ENCODE measurements at regions not wholly inside any gene's neighbourhood (a gene's known extent, or its start where the extent isn't known, plus 50 kb on each side); places are given as distances from the start of the nearest gene placed in this dataset.
"Not testable (repeated sequence)": the region's sequence is repeated elsewhere in the genome, so short reads cannot be mapped to it uniquely, and the experiment has no call there.

DNA sequence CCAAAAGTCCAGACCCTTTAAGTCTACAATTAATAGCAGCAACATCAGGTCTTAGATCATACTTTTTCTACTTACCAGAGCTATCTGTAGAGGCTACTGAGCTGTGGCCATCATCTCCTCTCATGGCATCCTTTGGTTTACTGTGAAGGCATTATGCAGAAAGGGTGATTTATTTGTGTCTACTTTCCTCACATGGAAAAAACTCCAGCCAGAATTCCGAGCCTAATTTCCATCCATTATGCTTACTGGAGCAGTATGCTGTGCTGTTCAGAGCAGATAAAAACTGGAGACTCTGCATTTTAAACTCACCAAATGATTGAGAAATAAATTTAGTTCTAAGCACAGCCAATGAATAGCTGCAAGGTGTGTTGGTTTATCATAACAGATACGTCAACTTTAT lies 581.8 kb downstream of the ETS1 start:
- DNase-seq, result no peak

- no peak for DNase-seq
Measured at GRCh38 chr11:127998421-127998820, 588.9 kb downstream of the ETS1 start.

DNA sequence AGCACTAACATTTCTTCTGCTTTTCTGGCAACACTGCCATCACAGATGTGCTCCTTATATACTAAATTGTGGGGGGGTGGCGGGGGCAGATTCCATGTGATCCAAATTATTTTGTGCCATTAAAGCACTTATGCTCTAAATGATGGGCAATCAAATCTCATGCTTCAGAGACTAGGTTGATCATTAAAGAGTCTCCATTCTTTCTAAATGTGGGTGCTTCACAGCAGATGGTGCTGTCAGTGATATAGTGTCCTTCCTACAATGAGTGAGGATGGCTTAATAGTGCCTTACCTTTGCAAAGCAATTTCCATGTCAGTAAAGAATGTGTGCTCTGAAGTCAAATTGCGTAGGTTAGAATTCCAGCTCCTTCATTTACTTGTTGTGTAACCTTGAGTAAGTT lies 589.8 kb downstream of the ETS1 start:
- no peak for DNase-seq

- DNase-seq, result no peak
Measured at GRCh38 chr11:127996825-127997224, 590.5 kb downstream of the ETS1 start.

DNA sequence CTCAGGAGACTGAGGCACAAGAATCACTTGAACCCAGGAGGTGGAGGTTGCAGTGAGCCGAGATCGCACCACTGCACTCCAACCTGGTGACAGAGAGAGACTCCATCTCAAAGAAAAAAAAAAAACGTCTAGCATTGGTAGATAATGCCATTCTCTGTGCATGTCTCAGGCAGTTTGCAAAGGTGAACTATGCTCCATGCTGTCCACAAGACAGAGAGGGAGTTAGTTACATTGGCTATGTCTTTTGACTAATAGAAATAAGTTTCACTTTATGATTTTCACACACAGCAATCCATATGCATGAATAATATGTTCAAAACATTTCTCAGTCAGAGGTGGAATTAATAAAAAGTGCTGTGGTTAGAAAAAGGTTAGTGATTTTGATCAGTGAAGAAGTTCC lies 591.4 kb downstream of the ETS1 start:
- no peak for DNase-seq

- DNase-seq, result no peak
Measured at GRCh38 chr11:127994736-127995135, 592.6 kb downstream of the ETS1 start.

DNA sequence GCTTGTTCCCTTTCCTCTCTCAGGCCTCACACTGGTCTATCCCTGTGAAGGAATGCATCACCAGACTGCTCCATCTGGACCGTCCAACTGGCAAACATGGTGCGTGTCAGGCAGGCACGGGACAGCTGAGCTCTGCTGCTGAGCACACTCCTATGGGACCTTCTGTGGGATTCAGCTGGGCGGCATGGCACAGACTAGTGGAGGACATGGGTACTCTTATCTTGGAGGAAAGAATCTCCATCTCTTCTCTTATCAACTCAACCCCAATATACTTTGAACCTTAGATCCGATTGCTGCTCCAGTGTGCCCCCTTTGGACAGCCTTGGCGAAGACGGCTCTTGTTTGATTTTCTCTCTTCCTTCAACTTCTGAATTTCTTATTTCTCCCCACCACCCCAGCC lies 593.6 kb downstream of the ETS1 start:
- no peak for DNase-seq

- DNase-seq, result no peak
Measured at GRCh38 chr11:127993281-127993680, 594.1 kb downstream of the ETS1 start.

DNA sequence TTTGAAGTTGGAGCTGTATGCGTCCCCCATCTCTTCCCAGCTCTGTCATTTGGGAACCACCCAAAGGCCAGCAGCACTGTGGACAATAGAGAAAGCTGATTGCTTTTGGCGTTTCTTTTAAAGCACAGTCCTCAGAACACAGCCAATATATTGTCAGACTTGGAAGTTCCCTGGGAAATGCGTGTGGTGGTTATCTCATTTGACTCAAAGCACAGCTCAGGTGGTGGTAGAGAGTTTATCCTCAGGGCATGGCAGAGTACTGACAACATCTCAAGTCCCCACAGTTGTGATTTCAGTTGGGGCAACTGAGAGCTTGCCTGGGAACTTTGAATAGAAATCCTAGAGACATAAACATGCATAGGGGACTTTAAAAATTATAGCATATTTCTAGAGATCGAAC lies 601.3 kb downstream of the ETS1 start:
- DNase-seq, result no peak

DNA sequence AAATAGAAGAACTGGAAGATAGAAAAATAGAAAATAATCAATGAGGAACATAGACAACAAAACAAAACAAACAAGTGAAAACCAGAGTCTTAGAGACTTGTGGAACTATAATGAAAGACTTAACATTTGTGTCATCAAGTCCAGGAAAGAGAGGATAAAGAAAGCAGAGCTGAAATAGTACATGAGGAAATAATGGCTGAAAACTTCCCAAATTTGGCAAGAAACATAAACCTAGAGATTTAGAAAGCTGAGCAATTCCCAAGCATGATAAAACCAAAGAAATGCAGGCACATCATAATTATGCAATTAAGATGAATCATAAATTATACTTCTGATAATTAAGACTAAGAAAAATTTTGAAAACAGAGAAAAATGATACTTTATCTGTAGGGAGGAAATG lies 614.5 kb downstream of the ETS1 start:
- DNase-seq, result no peak

DNA sequence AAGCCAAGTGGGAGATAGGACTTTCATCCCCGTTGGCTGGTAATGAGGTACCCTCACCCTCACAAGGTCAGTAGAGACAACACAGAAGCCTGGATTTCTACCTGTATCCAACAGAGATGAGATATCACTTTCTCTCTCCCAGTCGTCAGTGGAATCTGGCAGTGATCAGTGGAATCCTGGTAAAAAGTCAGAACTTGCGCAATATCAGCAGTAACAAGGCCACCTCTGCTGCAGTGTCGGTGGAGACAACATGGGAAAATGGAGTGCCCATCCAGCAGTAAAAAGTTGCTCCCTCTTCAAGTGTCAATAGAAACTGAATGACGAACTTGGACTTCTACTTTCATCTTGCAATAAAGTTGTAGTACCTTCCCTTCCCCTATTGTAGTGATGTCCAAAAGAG lies 615.9 kb downstream of the ETS1 start:
- DNase-seq, result no peak

DNA sequence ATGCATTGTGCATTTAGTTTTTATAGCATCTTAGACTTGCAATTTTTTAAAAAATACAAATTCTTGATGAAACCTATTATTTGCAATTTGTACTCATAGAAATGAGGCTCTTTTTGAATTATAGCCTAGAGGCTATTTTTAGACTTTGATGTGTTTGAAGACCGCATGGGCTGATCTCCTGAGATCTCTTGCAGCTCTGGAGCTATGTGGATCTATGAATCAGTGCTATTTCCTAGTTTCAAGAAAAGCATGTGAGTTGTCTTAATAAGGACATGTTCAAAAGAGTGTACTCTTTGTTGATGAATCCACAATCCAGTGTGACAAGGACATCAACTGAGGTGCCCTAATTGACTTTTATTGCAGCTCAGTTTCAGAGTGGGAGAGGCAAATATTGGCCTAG lies 620.5 kb downstream of the ETS1 start:
- no peak for DNase-seq

DNA sequence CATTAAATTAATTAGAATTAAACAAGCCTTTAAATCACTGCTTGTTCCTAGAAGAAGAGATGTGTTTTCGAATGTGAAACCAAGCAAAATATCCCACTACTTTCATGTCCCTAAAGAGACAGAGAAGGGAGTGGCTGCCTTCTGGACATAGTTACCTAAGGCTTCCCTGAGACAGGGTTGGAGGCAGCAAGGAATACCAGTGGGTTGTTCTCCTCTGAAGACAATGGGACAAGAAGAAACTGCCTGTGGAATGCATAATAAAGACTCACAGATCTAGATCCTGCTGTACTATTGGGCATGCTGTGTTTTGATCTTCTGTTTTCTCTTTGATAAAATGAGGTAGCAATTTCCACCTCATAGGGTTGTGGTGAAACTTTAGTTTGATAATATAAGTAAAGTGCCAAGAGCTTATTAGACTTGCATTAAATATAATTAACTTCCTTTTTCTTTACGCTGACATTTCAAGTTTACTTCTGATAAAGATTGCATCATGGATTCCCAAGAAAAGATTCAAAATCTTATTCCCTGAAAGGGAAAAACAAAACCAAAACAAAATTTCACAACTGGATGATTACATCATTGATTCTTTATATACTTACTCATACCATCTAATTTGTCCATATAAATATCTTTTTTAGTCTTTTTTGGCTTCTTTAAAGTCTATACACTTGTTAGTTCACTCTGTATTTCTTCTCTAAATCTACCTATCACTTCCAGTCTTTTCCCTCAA lies 621.3 kb downstream of the ETS1 start:
- no peak for DNase-seq

DNA sequence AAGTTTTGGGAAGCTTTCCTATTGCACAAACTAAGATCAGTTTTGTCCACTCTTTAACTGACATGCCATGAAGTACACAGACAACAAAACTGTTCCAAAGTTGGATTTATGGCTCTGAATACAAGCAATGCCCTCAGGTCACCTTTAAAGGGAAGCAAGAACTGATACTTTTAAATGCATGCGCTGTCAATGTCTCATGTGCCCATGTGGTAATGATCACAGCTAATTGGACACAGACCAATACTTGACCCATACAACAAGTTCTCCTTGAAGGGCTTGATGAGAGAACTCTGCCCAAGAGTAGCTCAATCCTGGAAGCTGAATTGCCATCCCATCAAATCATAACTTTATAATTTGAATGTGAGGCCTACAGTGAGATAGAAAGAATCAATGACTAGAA lies 624.9 kb downstream of the ETS1 start:
- DNase-seq, result no peak

DNA sequence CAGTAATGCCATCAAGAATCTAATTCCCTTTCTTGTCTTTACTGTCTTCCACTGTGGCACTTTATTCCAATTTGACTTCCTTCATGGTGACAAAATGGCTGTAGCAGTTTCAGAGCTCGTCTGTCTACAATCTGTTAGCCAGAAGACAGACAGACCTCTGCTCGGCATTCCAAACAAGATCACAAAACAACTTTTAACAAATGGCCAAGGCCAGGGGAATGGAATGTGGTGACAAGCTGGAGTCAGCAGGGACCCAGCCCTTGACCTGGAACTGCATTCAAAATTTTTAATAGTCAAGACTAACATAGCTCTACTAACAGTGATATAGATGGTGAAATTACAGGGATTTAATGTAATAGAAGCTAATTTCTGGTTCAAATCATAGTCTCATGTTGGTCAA lies 637.2 kb downstream of the ETS1 start:
- no peak for DNase-seq

GRCh38 chr11:127943763-127944162 lies 643.6 kb downstream of the ETS1 start:
- no peak for DNase-seq

DNA sequence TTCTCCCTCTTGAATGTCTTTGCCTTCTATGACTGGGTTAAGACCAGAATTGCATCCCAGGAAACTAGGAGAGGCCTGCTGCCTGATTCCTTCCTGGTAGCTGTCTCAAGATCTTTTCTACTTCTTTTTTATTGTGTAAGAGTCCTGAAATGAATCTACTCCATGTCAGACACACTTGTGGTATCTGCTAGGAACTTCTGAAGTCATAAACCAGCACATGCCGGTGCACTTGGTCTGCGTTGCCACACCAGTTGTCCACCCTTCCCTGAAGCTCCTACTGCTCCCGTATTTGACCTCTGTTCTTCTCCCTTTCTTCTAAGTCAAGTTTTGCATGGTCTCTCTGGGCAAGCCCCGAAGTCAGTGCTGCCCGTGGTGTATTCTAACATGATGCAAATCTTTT lies 644.2 kb downstream of the ETS1 start:
- no peak for DNase-seq

DNA sequence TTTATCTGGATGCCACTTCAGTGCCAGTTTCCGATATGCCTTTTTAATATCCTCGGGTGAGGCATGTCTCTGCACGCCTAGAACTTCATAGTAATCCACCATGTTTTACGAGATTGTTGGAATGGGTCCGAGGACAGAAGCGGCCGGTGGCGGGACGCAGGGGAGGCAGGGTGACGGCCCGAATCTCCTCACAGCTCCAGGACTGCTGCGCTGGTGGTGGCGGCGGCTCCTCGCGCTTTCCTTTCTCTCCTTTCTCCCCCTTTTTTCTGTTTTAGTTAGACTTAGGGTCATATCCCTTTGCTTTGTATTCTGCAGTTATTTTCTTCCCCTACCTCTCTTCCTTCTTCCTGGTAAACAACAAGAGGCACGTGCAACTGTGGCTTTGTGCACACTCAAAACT lies 645.8 kb downstream of the ETS1 start:
- DNase-seq, result not testable (repeated sequence)

GRCh38 chr11:127939000-127939399 lies 648.4 kb downstream of the ETS1 start:
- DNase-seq, result no peak

- DNase-seq, result no peak
Measured at GRCh38 chr11:127935081-127935480, 652.3 kb downstream of the ETS1 start.

GRCh38 chr11:127933961-127934360 lies 653.4 kb downstream of the ETS1 start:
- DNase-seq, result not testable (repeated sequence)

DNA sequence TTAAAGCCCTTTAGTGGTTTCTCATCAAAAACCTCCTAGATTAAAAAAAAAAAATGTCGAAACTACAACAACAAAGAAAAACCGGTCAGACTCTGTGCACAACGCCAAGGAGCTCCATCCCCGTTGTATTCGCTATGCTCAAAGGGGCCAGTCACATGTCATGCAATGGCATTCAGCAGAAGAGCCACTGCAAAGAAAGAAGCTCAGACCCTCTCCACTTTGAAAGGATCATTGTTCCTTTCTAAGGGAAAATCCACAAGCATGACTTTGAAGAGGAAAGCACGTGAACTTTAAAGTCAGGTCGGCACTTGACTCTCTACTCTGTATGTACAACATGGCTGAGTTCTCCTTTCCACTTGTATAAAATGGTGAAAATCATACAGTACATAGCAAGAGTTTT lies 655.6 kb downstream of the ETS1 start:
- DNase-seq, result no peak

GRCh38 chr11:127926721-127927120 lies 660.6 kb downstream of the ETS1 start:
- DNase-seq, result no peak

DNA sequence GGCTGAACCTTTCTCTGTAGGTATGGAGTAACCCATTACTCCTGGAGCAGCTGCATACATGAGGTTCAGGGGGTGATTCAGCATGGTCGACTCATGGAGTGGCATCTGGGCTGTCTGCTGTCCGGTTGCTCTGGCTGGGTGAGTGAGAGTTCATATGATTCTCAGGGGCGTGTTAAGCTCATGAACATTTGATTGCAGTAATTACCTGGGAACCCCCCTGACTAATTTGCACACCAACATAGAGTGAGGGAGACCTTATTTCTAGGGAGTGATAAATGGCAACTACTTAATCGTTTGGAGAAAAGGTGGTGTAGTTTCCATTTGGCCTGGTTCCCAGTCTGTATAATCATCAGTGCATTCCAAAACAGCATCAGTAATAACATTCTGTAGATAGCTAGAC lies 661.9 kb downstream of the ETS1 start:
- no peak for DNase-seq

DNA sequence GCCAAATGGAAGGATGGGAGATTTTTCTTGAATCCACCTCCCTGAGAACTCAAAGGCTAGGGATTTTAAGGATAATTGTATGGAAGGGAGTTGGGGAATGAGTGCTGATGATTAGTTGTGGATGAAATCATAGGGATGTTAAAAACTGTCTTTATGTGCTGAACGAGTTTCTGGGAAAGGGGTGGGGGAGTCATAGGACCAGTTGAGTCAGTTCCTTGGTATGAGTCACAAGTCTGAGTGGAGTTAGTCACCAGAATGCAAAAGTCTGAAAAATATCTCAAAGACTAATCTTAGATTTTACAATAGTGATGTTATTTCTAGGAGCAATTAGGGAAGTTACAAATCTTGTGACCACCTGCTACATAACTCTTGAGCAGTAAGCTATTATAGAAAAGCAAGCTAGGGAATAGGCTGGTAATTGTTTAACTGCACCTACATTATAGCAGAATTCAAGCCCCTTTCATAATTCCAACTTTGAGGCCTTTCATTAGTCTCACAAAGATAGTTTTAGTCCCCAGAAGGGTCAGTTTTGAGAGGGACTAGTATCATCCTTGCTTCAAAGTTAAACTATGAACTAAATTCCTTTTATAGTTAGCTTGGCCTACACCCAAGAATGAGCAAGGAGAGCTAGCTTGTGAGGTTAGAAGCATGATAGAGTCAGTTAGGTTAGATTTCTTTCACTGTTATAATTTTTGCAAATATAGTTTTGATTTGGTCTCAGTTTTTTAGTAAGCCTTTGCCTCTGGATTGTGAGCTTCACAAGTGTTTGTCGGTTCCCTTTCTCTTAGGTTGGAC lies 668.0 kb downstream of the ETS1 start:
- DNase-seq, result no peak

Data from NCI-H2171 (cell line).